ENCODE measurements at regions not wholly inside any gene's neighbourhood (a gene's known extent, or its start where the extent isn't known, plus 50 kb on each side); places are given as distances from the start of the nearest gene placed in this dataset.

GRCh38 chr9:88805217-88805943 is 185.9 kb upstream of the S1PR3 start:
- H3K4me3 ChIP-seq: no peak overlapping the region
- no peak for TF ChIP-seq CTCF (IDR thresholded peaks at IDR 0.05)
- no peak for TF ChIP-seq POLR2A (IDR thresholded peaks at IDR 0.05)
- H3K9me3 ChIP-seq: no peaks in the 10 kb centered on the region
- no peak for DNase-seq
- H3K4me1 ChIP-seq: peaks cover 0 to 1% of the 10 kb centered on the region in 2 donors
- no peak overlapping the region for H3K27ac ChIP-seq
- no peaks in the 10 kb centered on the region for H3K36me3 ChIP-seq
- no peaks in the 10 kb centered on the region for H3K27me3 ChIP-seq
- intact Hi-C loops (cut with DNase I; ENCODE audit: low total_unique reads): no loop called here

DNA sequence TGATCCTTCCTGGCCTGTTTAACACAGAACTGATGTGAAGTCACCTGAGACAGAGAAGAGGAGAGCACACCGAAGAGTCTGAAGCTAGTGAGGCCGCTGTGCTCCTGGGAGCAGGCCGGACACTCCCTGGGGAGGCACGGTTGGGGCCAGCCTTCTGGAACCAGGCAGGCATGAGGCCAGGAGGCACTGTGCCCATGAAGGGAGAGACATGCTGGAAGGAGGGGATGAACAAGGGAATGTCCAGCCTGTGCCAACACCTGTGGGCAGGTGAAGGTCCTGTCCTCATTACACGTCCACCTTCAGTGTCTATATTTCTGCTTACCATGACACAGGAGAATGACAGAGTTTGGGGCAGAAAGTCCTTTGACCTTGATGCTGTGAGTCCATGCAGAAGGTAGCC is 183.8 kb upstream of the S1PR3 start:
- H3K9me3 ChIP-seq: no peaks in the 10 kb centered on the region
- DNase-seq: no peak
- no peaks in the 10 kb centered on the region for H3K27me3 ChIP-seq
- H3K4me3 ChIP-seq: no peak overlapping the region
- no peak overlapping the region for H3K27ac ChIP-seq
- intact Hi-C loops (cut with DNase I; ENCODE audit: low total_unique reads): no loop called here
- no peaks in the 10 kb centered on the region for H3K36me3 ChIP-seq
- no peaks in the 10 kb centered on the region for H3K4me1 ChIP-seq
- TF ChIP-seq POLR2A (IDR thresholded peaks at IDR 0.05) (no peak), CTCF (IDR thresholded peaks at IDR 0.05) (no peak)

GRCh38 chr9:88808019-88808656 is 183.1 kb upstream of the S1PR3 start:
- no peak for DNase-seq
- TF ChIP-seq POLR2A (IDR thresholded peaks at IDR 0.05): no peak
- TF ChIP-seq CTCF (IDR thresholded peaks at IDR 0.05): no peak
- H3K36me3 ChIP-seq: no peaks in the 10 kb centered on the region
- no peaks in the 10 kb centered on the region for H3K27me3 ChIP-seq
- intact Hi-C loops (cut with DNase I; ENCODE audit: low total_unique reads): no loop called here
- no peaks in the 10 kb centered on the region for H3K4me1 ChIP-seq
- H3K4me3 ChIP-seq: no peak overlapping the region
- H3K9me3 ChIP-seq: no peaks in the 10 kb centered on the region
- H3K27ac ChIP-seq: no peak overlapping the region

GRCh38 chr9:88808761-88809354 is 182.4 kb upstream of the S1PR3 start:
- no peak for TF ChIP-seq POLR2A (IDR thresholded peaks at IDR 0.05)
- no peak overlapping the region for H3K4me3 ChIP-seq
- no peaks in the 10 kb centered on the region for H3K36me3 ChIP-seq
- intact Hi-C loops (cut with DNase I; ENCODE audit: low total_unique reads): no loop called here
- no peaks in the 10 kb centered on the region for H3K9me3 ChIP-seq
- peak overlapping the region; percentile 36 to 53 for H3K27ac ChIP-seq
- DNase-seq: no peak
- no peaks in the 10 kb centered on the region for H3K27me3 ChIP-seq
- H3K4me1 ChIP-seq: no peaks in the 10 kb centered on the region

DNA sequence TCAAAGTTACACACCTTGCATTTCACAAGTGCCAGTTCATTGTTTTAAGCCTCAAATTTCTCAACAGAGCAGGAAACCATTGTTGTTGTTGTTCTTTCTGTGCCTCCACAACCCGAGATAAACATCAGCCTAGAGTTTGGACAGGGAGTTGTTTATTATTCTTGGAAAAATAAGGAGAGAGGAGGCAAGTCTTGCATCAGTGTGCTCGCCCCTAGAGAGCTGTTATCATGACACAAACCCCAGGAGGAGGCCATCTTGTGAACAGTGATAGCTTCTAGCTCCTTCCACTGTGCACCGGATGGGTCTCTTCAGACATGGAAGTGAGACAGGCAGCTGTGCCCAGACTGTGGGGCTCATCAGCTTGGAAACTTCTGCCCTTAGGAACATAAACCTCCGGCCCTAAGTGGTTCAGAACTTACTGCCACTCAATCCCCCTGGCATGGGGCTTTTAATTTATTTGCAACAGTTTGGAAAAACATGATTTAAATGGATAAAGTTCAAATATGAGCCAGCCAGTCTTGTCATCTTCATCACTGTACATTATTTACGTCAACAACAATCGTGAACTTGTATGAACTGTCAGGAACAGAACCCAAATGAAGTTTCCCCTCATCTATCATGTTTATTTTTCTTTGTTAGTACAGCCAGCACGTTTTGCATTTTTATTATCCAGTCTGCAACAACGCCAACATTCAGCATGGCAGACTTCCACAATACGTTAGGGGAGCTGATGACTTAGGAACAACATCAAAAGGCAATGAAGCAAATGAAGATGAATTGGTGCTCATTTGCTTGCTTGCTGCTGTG is 181.7 kb upstream of the S1PR3 start:
- intact Hi-C loops (cut with DNase I; ENCODE audit: low total_unique reads): no loop called here

More for the DNA sequence above, 181.7 kb upstream of the S1PR3 start:
- Histone ChIP-seq H3K4me1 (no peaks in the 10 kb centered on the region), H3K27ac (peak overlapping the region; percentile 36 to 53), H3K36me3 (no peaks in the 10 kb centered on the region), H3K4me3 (no peak overlapping the region), H3K27me3 (no peaks in the 10 kb centered on the region), H3K9me3 (no peaks in the 10 kb centered on the region)
- TF ChIP-seq CTCF (IDR thresholded peaks at IDR 0.05) (no peak), POLR2A (IDR thresholded peaks at IDR 0.05) (no peak)
- DNase-seq: peak in 1 of 2 donors; percentile 74
